CD8-positive, alpha-beta memory T cell (primary cell): ENCODE measurements at regions not wholly inside any gene's neighbourhood (a gene's known extent, or its start where the extent isn't known, plus 50 kb on each side); places are given as distances from the start of the nearest gene placed in this dataset.

ENCODE experiments used
- CTCF ChIA-PET: fragments of 350-600 bp; sonication (Branson Sonifier 250); formaldehyde crosslinking; loops from one replicate; lab custom pipeline; 2021; ENCODE audit warnings: antibody characterized with exemption; lab: Charles Lee
- POLR2A ChIA-PET: fragments of 350-600 bp; sonication (Branson Sonifier 250); formaldehyde crosslinking; loops from one replicate; lab custom pipeline; 2021; ENCODE audit warnings: antibody characterized with exemption; lab: Charles Lee
- DNase-seq, 5 donors: peaks; one replicate each; pipeline versions ENCODE4 v3.0.0 to v3.0.0-alpha.2; 2020 to 2022; ENCODE audit warnings: mixed read lengths in 1 of 5
- H3K27ac ChIP-seq: one replicate; pipeline ENCODE4 v1.7.0; 2013; ENCODE audit warnings: low read depth, mild to moderate bottlenecking, low read length, moderate library complexity
- H3K27me3 ChIP-seq: 2 replicates; pipeline ENCODE4 v1.7.0; 2013; ENCODE audit warnings: low read length, mild to moderate bottlenecking; ENCODE audit not compliant: insufficient read depth, poor library complexity, severe bottlenecking
- H3K36me3 ChIP-seq: 2 replicates; pipeline ENCODE4 v1.7.0; 2013; ENCODE audit warnings: mild to moderate bottlenecking, low read length, moderate library complexity; ENCODE audit not compliant: insufficient read depth
- H3K4me1 ChIP-seq: 2 replicates; pipeline ENCODE4 v1.7.0; 2013; ENCODE audit warnings: mild to moderate bottlenecking, low read length, moderate library complexity; ENCODE audit not compliant: insufficient read depth
- H3K4me3 ChIP-seq: 2 replicates; pipeline ENCODE4 v1.7.0; 2013; ENCODE audit warnings: mild to moderate bottlenecking, low read length
- H3K9me3 ChIP-seq: 2 replicates; pipeline ENCODE4 v1.7.0; 2013; ENCODE audit warnings: mild to moderate bottlenecking, low read length
- H3K27ac Mint-ChIP-seq, 8 donors: one replicate each; pipeline ENCODE4 v1.8.0; 2020 to 2021; ENCODE audit warnings: mixed read lengths in 8 of 8, mild to moderate bottlenecking in 6 of 8, inconsistent platforms in 3 of 8, moderate library complexity in 3 of 8
- H3K27me3 Mint-ChIP-seq, 2 donors: one replicate each; pipeline ENCODE4 v1.8.0; 2020 to 2021; ENCODE audit warnings: mixed read lengths in 2 of 2, mild to moderate bottlenecking in 1 of 2, moderate library complexity in 1 of 2
- H3K36me3 Mint-ChIP-seq, 3 donors: one replicate each; pipeline ENCODE4 v1.8.0; 2020 to 2021; ENCODE audit warnings: mixed read lengths in 3 of 3, inconsistent platforms in 1 of 3, mild to moderate bottlenecking in 1 of 3
- H3K4me1 Mint-ChIP-seq, 3 donors: one replicate each; pipeline ENCODE4 v1.8.0; 2020 to 2021; ENCODE audit warnings: mixed read lengths in 3 of 3, inconsistent platforms in 1 of 3, mild to moderate bottlenecking in 1 of 3
- H3K4me3 Mint-ChIP-seq, 7 donors: one replicate each; pipeline ENCODE4 v1.8.0; 2020 to 2021; ENCODE audit warnings: mixed read lengths in 7 of 7, mild to moderate bottlenecking in 6 of 7, moderate library complexity in 4 of 7, inconsistent platforms in 2 of 7
- H3K9me3 Mint-ChIP-seq, 5 donors: one replicate each; pipeline ENCODE4 v1.8.0; 2020 to 2022; ENCODE audit warnings: mixed read lengths in 5 of 5, mild to moderate bottlenecking in 3 of 5, moderate library complexity in 2 of 5, inconsistent platforms in 1 of 5

DNA sequence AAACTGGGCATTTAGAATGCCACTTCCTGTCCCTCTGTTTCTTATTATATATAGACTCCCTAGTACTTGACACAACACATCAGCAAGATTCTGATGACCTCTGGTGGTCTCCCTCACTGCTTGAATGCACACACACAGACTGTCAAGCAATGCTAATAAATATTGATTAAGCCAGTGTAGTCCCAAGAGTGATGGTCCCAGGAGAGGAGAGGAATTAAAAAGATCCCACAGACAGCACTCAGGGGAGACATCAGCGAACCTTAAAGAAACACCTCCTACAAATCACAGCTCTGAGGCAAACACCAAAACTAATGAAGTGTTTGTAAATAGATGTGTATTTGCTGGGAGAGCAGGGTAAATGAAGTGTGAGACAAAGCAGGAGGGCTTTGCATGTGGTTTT is 1291.2 kb downstream of the XPNPEP1 start:
- Mint-ChIP-seq H3K4me3 (no peak overlapping the region), H3K27me3 (no peaks in the 10 kb centered on the region), H3K36me3 (no peaks in the 10 kb centered on the region), H3K9me3 (peaks cover 2 to 26% (median 9%) of the 10 kb centered on the region in 5 donors), H3K4me1 (no peaks in the 10 kb centered on the region), H3K27ac (no peak overlapping the region)
- ChIA-PET CTCF (no interaction called here), POLR2A (no interaction called here)
- H3K27me3 ChIP-seq: no peaks in the 10 kb centered on the region
- H3K27ac ChIP-seq: no peak overlapping the region
- no peak overlapping the region for H3K4me3 ChIP-seq
- H3K36me3 ChIP-seq: no peaks in the 10 kb centered on the region
- no peaks in the 10 kb centered on the region for H3K9me3 ChIP-seq
- no peaks in the 10 kb centered on the region for H3K4me1 ChIP-seq
- DNase-seq: no peak

DNA sequence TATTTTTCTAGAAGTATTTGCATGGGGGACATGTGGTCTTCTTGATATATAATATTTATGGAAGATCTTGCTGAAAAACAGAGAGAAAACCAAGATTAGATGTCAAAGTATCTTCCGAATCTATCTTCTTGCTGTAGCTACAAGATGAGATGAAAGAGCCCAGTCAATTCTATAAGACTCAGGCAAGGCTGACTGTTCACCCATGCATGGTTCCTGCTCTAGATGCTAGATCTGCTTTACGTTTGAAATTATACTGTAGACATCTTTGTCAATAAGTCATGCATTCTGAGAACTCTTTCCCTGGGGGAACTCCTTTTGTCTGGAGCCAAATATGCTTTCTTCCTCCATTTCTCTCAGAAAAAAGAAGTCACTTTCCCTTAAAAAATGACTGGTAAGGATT is 1292.0 kb downstream of the XPNPEP1 start:
- CTCF ChIA-PET: no interaction called here
- H3K4me1 ChIP-seq: no peaks in the 10 kb centered on the region
- no peak overlapping the region for H3K4me3 Mint-ChIP-seq
- no peak overlapping the region for H3K4me3 ChIP-seq
- H3K27me3 ChIP-seq: no peaks in the 10 kb centered on the region
- no peaks in the 10 kb centered on the region for H3K27me3 Mint-ChIP-seq
- no peaks in the 10 kb centered on the region for H3K36me3 Mint-ChIP-seq
- H3K36me3 ChIP-seq: no peaks in the 10 kb centered on the region
- H3K4me1 Mint-ChIP-seq: no peaks in the 10 kb centered on the region
- no peak for DNase-seq
- peaks cover 2 to 26% (median 9%) of the 10 kb centered on the region in 5 donors for H3K9me3 Mint-ChIP-seq
- H3K9me3 ChIP-seq: no peaks in the 10 kb centered on the region
- no peak overlapping the region for H3K27ac ChIP-seq
- H3K27ac Mint-ChIP-seq: no peak overlapping the region
- POLR2A ChIA-PET: no interaction called here

DNA sequence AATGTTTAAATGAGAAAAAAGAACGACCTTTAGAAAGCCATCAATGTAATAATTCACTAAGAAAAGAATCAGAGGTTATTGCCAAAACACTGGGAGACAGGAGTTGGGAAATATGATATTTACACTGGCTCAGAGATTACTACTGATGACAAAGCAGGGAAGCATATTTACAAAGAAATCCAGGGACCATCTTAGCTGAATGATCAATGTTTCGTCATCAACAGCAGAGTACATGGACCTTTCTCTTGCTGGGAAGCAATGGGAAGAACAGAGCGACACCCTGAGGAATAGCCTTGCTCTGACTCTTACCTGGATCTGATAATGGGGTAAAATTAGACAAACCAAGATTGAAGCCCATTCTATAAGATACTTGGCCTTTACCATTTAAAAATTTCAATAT is 1293.5 kb downstream of the XPNPEP1 start:
- Histone ChIP-seq H3K9me3 (no peaks in the 10 kb centered on the region), H3K36me3 (no peaks in the 10 kb centered on the region), H3K4me1 (no peaks in the 10 kb centered on the region), H3K4me3 (no peak overlapping the region), H3K27ac (no peak overlapping the region), H3K27me3 (no peaks in the 10 kb centered on the region)
- no peak overlapping the region for H3K4me3 Mint-ChIP-seq
- H3K36me3 Mint-ChIP-seq: no peaks in the 10 kb centered on the region
- H3K27ac Mint-ChIP-seq: no peak overlapping the region
- no peaks in the 10 kb centered on the region for H3K27me3 Mint-ChIP-seq
- ChIA-PET POLR2A (no interaction called here), CTCF (no interaction called here)
- H3K9me3 Mint-ChIP-seq: peaks cover 2 to 27% (median 6%) of the 10 kb centered on the region in 5 donors
- no peak for DNase-seq
- no peaks in the 10 kb centered on the region for H3K4me1 Mint-ChIP-seq

DNA sequence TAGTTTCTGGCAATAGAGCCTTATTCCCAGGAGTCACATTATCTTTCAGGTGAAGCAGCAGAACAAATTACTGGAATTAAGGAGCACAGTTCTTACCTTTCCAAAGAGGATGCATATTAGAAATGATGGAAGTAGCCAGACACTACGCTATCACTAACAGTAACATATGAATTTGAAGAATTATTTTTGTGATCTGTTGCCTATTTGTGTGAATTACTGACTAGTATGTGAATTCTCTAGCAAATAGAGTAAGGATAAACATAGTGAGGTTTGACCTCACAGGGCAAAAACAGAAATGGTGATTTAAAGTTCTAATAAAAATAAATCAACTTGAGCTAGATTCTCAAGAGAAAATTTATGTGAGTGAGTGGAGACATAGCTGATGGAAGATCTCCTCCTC is 1299.3 kb downstream of the XPNPEP1 start:
- no peaks in the 10 kb centered on the region for H3K27me3 Mint-ChIP-seq
- no peak overlapping the region for H3K27ac Mint-ChIP-seq
- POLR2A ChIA-PET: no interaction called here
- Histone ChIP-seq H3K9me3 (no peaks in the 10 kb centered on the region), H3K4me3 (no peak overlapping the region), H3K27me3 (no peaks in the 10 kb centered on the region), H3K36me3 (no peaks in the 10 kb centered on the region), H3K4me1 (no peaks in the 10 kb centered on the region), H3K27ac (no peak overlapping the region)
- H3K36me3 Mint-ChIP-seq: no peaks in the 10 kb centered on the region
- peaks cover 7 to 24% (median 8%) of the 10 kb centered on the region in 5 donors for H3K9me3 Mint-ChIP-seq
- CTCF ChIA-PET: no interaction called here
- H3K4me3 Mint-ChIP-seq: no peak overlapping the region
- no peak for DNase-seq
- no peaks in the 10 kb centered on the region for H3K4me1 Mint-ChIP-seq

DNA sequence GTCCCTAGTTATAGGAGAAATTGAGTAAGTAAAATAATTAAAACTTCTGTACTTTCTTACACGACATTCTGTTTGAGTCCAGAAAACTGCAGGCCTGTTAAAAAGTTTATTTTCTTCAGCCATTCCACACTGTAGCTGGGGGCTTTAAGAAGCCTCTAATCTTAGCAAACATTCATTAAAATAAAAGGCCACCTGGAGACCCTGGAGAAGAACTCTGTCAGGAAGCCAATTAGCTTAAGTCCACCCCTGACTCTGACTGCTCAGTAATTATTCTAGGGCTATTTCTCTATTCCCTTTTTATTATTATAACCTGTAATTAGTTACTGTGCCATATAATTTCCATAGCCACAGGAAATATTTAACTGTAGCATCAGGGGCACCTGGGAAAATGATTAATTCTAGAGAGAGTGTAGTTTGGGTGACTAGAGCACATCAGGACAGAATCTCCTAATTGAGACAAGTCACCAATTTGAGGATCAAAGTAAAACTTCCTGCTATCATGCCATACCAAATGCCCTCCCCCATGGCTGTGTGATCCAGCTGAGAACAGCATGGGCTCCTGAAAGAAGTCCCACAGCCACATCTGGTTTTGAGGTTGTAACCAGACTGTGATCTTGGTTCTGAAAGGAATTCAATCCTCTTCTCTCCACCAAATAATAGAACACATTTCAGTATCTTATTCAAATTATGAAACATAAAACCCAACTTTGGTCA is 1302.3 kb downstream of the XPNPEP1 start:
- Mint-ChIP-seq H3K9me3 (peaks cover 8 to 27% (median 13%) of the 10 kb centered on the region in 5 donors), H3K4me3 (no peak overlapping the region), H3K27me3 (no peaks in the 10 kb centered on the region), H3K4me1 (no peaks in the 10 kb centered on the region), H3K27ac (no peak overlapping the region), H3K36me3 (no peaks in the 10 kb centered on the region)
- Histone ChIP-seq H3K27me3 (no peaks in the 10 kb centered on the region), H3K9me3 (no peaks in the 10 kb centered on the region), H3K27ac (no peak overlapping the region), H3K4me3 (no peak overlapping the region), H3K36me3 (no peaks in the 10 kb centered on the region), H3K4me1 (no peaks in the 10 kb centered on the region)
- DNase-seq: no peak
- ChIA-PET CTCF (no interaction called here), POLR2A (no interaction called here)

DNA sequence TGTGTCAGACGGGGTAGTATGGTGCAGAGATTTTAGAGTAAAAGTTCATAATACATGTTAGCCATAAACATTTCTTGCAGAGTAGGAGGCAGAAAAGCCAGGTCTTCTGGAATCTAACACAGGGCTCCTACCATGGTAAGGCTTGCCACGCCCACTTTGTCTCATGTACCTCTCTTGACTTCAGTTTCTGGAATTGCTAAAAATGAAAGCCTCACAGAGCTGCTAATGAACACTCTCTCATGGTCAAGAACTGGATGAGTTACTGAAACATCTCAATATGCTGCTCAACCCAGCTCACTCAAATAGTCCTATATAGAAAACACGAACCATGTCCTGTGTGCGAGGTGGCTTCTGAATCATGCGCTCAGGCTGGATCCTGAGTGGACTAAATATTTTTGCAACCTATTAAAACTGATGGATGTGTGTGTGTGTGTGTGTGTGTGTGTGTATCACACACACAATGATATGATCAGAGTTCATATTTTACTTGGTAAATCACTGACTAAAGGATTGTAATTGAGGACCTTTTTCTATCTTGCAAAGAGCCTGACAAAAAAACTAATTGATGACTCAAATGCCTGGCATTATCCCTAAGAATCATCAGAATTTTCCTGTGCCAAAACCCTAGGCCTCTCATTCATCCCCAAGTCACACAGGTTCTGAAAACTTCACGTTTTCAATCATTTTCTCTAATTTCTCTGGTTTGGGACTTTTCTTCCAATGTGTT is 1306.6 kb downstream of the XPNPEP1 start:
- Mint-ChIP-seq H3K27ac (no peak overlapping the region), H3K4me1 (no peaks in the 10 kb centered on the region), H3K9me3 (peaks cover 3 to 27% (median 8%) of the 10 kb centered on the region in 5 donors), H3K36me3 (no peaks in the 10 kb centered on the region), H3K4me3 (no peak overlapping the region), H3K27me3 (no peaks in the 10 kb centered on the region)
- Histone ChIP-seq H3K4me3 (no peak overlapping the region), H3K27ac (no peak overlapping the region), H3K9me3 (no peaks in the 10 kb centered on the region), H3K4me1 (no peaks in the 10 kb centered on the region), H3K36me3 (no peaks in the 10 kb centered on the region), H3K27me3 (no peaks in the 10 kb centered on the region)
- ChIA-PET POLR2A (no interaction called here), CTCF (no interaction called here)
- DNase-seq: no peak

DNA sequence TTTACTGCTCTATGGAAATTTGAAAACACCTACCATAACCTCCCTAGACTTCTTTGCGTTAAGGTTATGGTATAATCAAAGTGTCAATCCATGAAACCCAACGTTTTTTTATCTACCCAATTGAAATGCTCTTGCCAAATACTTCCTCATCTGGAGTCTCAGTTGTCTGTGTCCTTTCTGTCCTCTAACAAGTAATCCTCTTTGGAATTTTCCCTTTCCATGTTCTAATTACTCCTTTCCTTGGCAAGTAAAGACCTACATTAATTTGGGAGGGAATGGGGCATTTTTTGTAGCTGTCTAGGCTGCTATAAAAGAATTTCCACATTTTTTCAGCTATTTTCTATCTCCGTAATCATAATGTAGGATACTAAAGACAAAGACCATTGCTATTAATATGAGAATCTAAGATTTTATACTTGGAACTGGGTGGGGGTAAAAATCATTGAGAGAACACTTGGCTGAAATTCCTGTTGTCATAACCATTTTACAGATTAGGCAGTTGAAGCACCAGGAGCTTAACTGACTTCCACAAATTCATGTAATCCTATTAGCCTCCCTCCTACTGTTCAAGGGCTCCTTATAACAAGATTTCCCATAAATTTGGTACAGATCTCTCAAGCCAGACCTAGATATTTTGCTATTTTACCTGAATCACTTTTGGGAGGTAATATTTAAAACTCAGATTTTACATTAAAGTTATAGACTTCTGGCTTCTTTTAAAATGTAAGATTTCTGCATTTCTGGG is 1307.6 kb downstream of the XPNPEP1 start:
- DNase-seq: no peak
- ChIA-PET POLR2A (no interaction called here), CTCF (no interaction called here)
- no peaks in the 10 kb centered on the region for H3K9me3 ChIP-seq
- H3K27ac ChIP-seq: no peak overlapping the region
- H3K4me3 ChIP-seq: no peak overlapping the region
- Mint-ChIP-seq H3K36me3 (no peaks in the 10 kb centered on the region), H3K27me3 (no peaks in the 10 kb centered on the region), H3K27ac (no peak overlapping the region), H3K4me3 (no peak overlapping the region), H3K9me3 (peaks cover 2 to 33% (median 4%) of the 10 kb centered on the region in 5 donors), H3K4me1 (no peaks in the 10 kb centered on the region)
- no peaks in the 10 kb centered on the region for H3K27me3 ChIP-seq
- no peaks in the 10 kb centered on the region for H3K36me3 ChIP-seq
- H3K4me1 ChIP-seq: no peaks in the 10 kb centered on the region

DNA sequence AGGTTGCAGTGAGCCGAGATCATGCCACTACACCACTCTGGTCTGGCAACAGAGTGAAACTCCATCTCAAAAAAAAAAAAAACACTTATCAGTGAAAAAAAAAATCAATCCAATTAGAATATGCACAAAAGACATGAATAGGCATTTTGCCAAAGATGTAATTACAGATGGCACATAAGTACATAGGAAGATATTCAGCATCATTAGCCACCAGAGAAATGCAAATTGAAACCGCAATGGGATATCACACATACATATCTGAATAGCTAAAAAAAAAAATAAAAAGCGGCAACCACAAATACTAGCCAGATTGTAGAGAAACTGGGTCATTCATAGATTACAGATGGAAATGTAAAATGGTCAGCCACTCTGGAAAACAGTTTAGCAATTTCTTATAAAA is 1310.8 kb downstream of the XPNPEP1 start:
- H3K9me3 Mint-ChIP-seq: peaks cover 3 to 26% (median 6%) of the 10 kb centered on the region in 5 donors
- no peak overlapping the region for H3K4me3 Mint-ChIP-seq
- ChIA-PET CTCF (no interaction called here), POLR2A (no interaction called here)
- Histone ChIP-seq H3K36me3 (no peaks in the 10 kb centered on the region), H3K9me3 (no peaks in the 10 kb centered on the region), H3K27me3 (no peaks in the 10 kb centered on the region), H3K4me3 (no peak overlapping the region), H3K4me1 (no peaks in the 10 kb centered on the region), H3K27ac (no peak overlapping the region)
- no peak overlapping the region for H3K27ac Mint-ChIP-seq
- no peaks in the 10 kb centered on the region for H3K4me1 Mint-ChIP-seq
- H3K36me3 Mint-ChIP-seq: no peaks in the 10 kb centered on the region
- no peak for DNase-seq
- H3K27me3 Mint-ChIP-seq: no peaks in the 10 kb centered on the region
